Fibroblast of lung (primary cell): ENCODE measurements at regions not wholly inside any gene's neighbourhood (a gene's known extent, or its start where the extent isn't known, plus 50 kb on each side); places are given as distances from the start of the nearest gene placed in this dataset.
A peak's percentile ranks its signal among the peaks of the same experiment; 100 is the strongest.

Experiments used
- DNase-seq, 2 donors: peaks; one replicate each; pipeline versions ENCODE4 v3.0.0 to v3.0.0-alpha.2; 2010; ENCODE audit warnings: low read depth in 2 of 2
- H2AFZ ChIP-seq: 2 replicates; pipeline ENCODE4 v1.5.1; 2012; ENCODE audit warnings: low read length, control low read depth, inconsistent platforms
- H3K27ac ChIP-seq: 2 replicates; pipeline ENCODE4 v1.5.1; 2011; ENCODE audit warnings: low read length, control low read depth; ENCODE audit not compliant: insufficient read depth
- H3K27me3 ChIP-seq: 2 replicates; pipeline ENCODE4 v1.5.1; 2011; ENCODE audit warnings: mild to moderate bottlenecking, low read length; ENCODE audit not compliant: control insufficient read depth, insufficient read depth
- H3K36me3 ChIP-seq: 2 replicates; pipeline ENCODE4 v1.5.1; 2011; ENCODE audit warnings: low read length; ENCODE audit not compliant: control insufficient read depth, insufficient read depth
- H3K4me1 ChIP-seq: 2 replicates; pipeline ENCODE4 v1.5.1; 2011; ENCODE audit warnings: low read length; ENCODE audit not compliant: control insufficient read depth, insufficient read depth; ENCODE audit errors: extremely low read depth
- H3K4me2 ChIP-seq: 2 replicates; pipeline ENCODE4 v1.5.1; 2011; ENCODE audit warnings: low read length, control low read depth; ENCODE audit not compliant: insufficient read depth; ENCODE audit errors: extremely low read depth
- H3K4me3 ChIP-seq, 4 experiments: fragments of 200-600 bp in 1 of 4; sonication (generic) in 1 of 4; replicated peaks in 1 of 4; 2 replicates each; pipeline ENCODE4 v1.5.1; 2011 to 2016; ENCODE audit warnings: low read length in 4 of 4, low read depth in 3 of 4, mild to moderate bottlenecking in 3 of 4, control low read depth in 2 of 4, inconsistent platforms in 1 of 4, mixed read lengths in 1 of 4; ENCODE audit not compliant: insufficient read depth in 1 of 4; ENCODE audit errors: control extremely low read depth in 1 of 4
- H3K79me2 ChIP-seq: 2 replicates; pipeline ENCODE4 v1.5.1; 2012; ENCODE audit warnings: mild to moderate bottlenecking, low read length, inconsistent platforms; ENCODE audit not compliant: control insufficient read depth, insufficient read depth
- H3K9ac ChIP-seq: 2 replicates; pipeline ENCODE4 v1.5.1; 2011; ENCODE audit warnings: mild to moderate bottlenecking, low read length, control low read depth; ENCODE audit not compliant: insufficient read depth
- H3K9me3 ChIP-seq: 2 replicates; pipeline ENCODE4 v1.5.1; 2012; ENCODE audit warnings: low read depth, low read length; ENCODE audit not compliant: control insufficient read depth, insufficient read depth
- H4K20me1 ChIP-seq: 2 replicates; pipeline ENCODE4 v1.5.1; 2011; ENCODE audit warnings: low read length; ENCODE audit not compliant: control insufficient read depth, insufficient read depth; ENCODE audit errors: extremely low read depth
- EZH2 ChIP-seq: IDR thresholded peaks from 2 replicates; pipeline ENCODE4 v1.5.1; 2012; ENCODE audit warnings: low read length, control low read depth, mild to moderate bottlenecking; ENCODE audit errors: missing control alignments
- TF ChIP-seq, protein P1 (sequence below), 2 donors: IDR thresholded peaks in 1 of 2; conservative IDR thresholded peaks in 1 of 2; 1 replicate in 1 of 2; 2 replicates in 1 of 2; pipeline ENCODE4 v1.5.1; 2011 to 2012; ENCODE audit warnings: low read length in 2 of 2, control low read depth in 1 of 2, inconsistent platforms in 1 of 2, low read depth in 1 of 2, mild to moderate bottlenecking in 1 of 2

- no peak overlapping the region for H3K4me2 ChIP-seq
- no peak overlapping the region for H3K4me3 ChIP-seq
- H3K27ac ChIP-seq = no peak overlapping the region
- no peaks in the 10 kb centered on the region for H3K9me3 ChIP-seq
- no peak overlapping the region for H2AFZ ChIP-seq
- H3K79me2 ChIP-seq = no peaks in the 10 kb centered on the region
- no peaks in the 10 kb centered on the region for H3K4me1 ChIP-seq
- no peak overlapping the region for H3K9ac ChIP-seq
- TF ChIP-seq, protein P1, sequence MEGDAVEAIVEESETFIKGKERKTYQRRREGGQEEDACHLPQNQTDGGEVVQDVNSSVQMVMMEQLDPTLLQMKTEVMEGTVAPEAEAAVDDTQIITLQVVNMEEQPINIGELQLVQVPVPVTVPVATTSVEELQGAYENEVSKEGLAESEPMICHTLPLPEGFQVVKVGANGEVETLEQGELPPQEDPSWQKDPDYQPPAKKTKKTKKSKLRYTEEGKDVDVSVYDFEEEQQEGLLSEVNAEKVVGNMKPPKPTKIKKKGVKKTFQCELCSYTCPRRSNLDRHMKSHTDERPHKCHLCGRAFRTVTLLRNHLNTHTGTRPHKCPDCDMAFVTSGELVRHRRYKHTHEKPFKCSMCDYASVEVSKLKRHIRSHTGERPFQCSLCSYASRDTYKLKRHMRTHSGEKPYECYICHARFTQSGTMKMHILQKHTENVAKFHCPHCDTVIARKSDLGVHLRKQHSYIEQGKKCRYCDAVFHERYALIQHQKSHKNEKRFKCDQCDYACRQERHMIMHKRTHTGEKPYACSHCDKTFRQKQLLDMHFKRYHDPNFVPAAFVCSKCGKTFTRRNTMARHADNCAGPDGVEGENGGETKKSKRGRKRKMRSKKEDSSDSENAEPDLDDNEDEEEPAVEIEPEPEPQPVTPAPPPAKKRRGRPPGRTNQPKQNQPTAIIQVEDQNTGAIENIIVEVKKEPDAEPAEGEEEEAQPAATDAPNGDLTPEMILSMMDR (conservative IDR thresholded peaks at IDR 0.05 in 1 of 2, IDR thresholded peaks at IDR 0.05 in 1 of 2; ENCODE audit: low read depth in 1 of 2, low read length in 2 of 2) = no peak
- TF ChIP-seq EZH2 = no peak
- DNase-seq = no peak
- H3K27me3 ChIP-seq = no peaks in the 10 kb centered on the region
- no peaks in the 10 kb centered on the region for H4K20me1 ChIP-seq
- no peaks in the 10 kb centered on the region for H3K36me3 ChIP-seq
Observed at GRCh38 chr12:77489331-77489970, 341.2 kb upstream of the NAV3 start.

GRCh38 chr12:77488041-77488620 is 342.6 kb upstream of the NAV3 start:
- Histone ChIP-seq H3K4me1 (no peaks in the 10 kb centered on the region), H2AFZ (no peak overlapping the region), H3K4me3 (no peak overlapping the region), H3K9me3 (no peaks in the 10 kb centered on the region), H3K79me2 (no peaks in the 10 kb centered on the region), H3K36me3 (no peaks in the 10 kb centered on the region), H3K4me2 (no peak overlapping the region), H3K9ac (no peak overlapping the region), H3K27ac (no peak overlapping the region), H3K27me3 (no peaks in the 10 kb centered on the region), H4K20me1 (no peaks in the 10 kb centered on the region)
- DNase-seq = peak; percentile 44 to 81
- TF ChIP-seq, protein P1 (conservative IDR thresholded peaks at IDR 0.05 in 1 of 2, IDR thresholded peaks at IDR 0.05 in 1 of 2; ENCODE audit: low read depth in 1 of 2, low read length in 2 of 2) = no peak
- no peak for TF ChIP-seq EZH2

GRCh38 chr12:77486872-77487271 is 343.8 kb upstream of the NAV3 start:
- Histone ChIP-seq H2AFZ (no peak overlapping the region), H3K9ac (no peak overlapping the region), H3K4me3 (no peak overlapping the region), H3K27me3 (no peaks in the 10 kb centered on the region), H3K79me2 (no peaks in the 10 kb centered on the region), H3K9me3 (no peaks in the 10 kb centered on the region), H3K4me1 (no peaks in the 10 kb centered on the region), H4K20me1 (no peaks in the 10 kb centered on the region), H3K4me2 (no peak overlapping the region), H3K36me3 (no peaks in the 10 kb centered on the region), H3K27ac (no peak overlapping the region)
- no peak for DNase-seq
- TF ChIP-seq EZH2 = no peak
- TF ChIP-seq, protein P1 (conservative IDR thresholded peaks at IDR 0.05 in 1 of 2, IDR thresholded peaks at IDR 0.05 in 1 of 2; ENCODE audit: low read depth in 1 of 2, low read length in 2 of 2) = no peak
